RPMI7951 (cell line): ENCODE measurements at regions not wholly inside any gene's neighbourhood (a gene's known extent, or its start where the extent isn't known, plus 50 kb on each side); places are given as distances from the start of the nearest gene placed in this dataset.

ENCODE experiments used
- DNase-seq: peaks from one replicate; pipeline ENCODE4 v3.0.0-alpha.2; 2012; ENCODE audit warnings: low read depth

DNA sequence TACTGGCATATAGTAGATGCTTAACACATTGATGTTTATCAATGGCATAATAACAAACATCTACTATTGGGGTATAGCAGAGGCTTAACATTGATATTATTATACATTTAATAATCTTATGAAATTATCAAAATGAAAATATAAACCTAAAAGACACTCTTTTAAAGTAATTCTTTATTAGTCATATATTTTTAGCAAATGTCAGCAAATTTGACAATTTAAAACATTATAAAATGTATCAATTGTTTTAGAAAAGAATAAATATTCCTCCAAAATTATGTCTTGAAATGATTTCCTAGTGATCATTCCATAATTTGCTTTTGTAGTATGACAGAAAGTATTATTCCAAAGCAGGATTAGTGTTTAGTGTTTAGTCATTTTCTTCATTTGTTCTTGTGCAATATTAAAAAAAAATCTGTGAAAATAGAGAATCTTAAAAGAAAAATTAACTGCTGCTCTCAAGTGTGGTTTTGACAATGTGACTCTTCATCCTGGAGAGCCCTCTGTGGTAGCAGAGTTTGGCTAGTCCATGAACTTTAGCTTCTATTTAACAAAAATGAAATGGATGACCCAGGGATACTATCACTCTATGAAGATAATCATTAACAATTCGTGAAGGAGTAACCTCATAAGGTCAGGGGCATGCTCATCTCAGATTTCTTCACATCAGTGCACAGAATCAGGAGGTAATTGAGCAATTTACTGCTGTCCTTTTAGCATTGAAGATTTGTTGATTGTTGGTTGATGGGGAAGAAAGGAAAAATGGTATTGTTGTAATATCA, 1018.5 kb downstream of the LRFN5 start:
- no peak for DNase-seq

DNA sequence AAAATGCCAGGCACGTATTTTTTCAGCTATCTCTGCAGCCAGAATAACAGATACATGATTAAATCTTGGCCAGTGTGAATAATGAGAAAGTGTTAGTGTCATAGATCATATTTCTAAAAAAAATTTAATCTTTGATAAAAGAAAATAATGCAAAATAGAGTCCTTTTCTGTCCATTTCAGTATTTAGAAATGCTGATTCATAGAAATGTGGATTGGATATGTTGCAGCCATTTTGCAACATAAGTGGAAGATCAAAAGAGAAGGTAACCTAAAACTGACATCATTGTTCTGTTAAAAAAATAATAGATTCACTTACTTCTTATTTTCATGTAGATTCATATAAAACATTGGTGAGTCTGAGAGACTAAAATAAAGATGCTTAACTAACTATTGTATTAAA, 1010.3 kb downstream of the LRFN5 start:
- DNase-seq: no peak

DNA sequence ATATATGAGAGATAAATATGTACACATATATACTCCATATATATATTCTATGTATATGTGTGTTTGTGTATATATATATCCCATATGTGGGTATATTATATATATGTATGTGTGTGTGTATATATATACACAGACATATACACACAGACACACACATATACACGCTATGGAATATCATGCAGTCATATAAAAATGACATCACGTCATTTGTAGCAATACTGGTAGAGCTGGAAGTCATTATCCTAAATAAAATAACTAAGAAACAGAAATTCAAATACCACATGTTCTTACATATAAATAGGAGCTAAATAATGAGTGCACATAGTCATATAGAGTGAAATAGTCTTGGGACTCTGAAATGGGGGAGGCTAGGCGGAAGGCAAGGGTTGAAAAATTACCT, 1000.2 kb downstream of the LRFN5 start:
- no peak for DNase-seq

DNA sequence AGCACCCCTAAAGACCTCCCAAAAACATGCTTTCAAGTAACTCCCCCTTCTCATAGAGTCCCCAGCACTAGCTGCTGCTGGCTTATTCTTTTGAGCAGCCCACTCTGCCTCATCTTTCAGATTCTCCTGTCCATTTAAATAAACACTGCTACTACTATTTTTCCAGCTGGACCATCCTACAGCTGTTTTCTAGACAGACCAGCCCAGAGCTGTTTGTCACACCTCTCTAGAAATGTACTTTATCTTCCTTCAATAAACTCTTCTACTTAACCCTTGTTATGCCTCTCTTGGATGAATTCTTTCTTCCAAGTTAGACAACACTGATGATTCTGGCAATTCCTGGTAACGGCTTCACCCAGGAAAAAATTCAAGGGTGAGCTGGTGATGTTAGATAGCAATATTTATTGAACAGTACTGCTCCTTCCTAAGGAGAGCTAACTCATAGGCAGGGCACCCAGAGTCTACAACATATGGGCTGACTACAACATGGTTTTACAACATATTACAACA, 995.7 kb downstream of the LRFN5 start:
- no peak for DNase-seq

DNA sequence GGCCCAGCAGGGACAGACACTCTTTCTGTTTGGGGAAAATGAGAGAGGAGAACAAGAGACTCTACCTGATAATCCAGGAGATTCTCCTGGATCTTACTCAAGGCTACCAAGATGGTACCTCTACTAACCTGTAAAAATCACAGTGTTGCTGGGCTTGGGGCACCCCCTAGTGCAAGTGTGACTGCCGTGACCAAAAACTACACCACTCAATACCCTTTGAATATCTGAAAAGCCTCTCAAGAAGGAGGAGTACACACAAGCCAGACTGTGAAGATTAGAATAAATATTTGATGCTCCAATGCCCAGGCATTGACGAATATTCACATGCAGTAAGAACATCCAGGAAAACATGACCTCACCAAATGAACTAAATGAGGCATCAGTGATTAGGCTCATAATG, 965.4 kb downstream of the LRFN5 start:
- DNase-seq: no peak

DNA sequence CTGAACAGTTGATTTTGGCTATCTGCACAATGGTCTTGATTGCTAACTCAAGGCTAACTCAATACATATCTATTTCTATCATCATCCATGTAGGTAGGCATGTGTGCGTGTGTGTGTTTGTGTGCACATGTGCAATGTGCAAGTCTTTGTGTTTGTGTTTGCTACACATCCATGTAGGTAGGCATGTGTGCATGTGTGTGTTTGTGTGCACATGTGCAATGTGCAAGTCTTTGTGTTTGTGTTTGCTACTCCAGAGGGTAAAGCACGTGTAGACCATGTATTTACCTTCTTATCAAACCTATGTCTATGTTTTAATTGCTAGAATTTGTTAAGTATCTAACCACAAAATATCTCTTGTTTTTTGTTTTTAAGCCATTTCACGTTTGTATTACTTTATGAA, 962.6 kb downstream of the LRFN5 start:
- DNase-seq: no peak

DNA sequence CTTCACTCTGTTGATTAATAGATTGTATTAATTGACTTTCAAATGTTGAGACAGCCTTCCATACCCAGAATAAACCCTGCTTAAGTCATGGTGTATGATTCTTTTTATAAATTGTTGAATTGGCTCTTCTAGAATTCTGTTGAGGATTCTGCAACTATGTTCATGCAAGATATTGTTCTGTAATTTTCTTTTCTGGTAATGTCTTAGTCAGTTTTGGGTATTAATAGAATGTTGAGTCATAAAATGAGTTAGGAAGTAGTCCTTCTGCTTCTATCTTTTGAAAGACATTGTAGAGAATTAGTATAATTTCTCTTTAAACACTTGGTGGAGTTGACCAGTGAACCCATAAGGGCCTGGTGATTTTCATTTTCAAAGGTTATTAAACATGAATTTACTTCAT, 958.9 kb downstream of the LRFN5 start:
- no peak for DNase-seq

DNA sequence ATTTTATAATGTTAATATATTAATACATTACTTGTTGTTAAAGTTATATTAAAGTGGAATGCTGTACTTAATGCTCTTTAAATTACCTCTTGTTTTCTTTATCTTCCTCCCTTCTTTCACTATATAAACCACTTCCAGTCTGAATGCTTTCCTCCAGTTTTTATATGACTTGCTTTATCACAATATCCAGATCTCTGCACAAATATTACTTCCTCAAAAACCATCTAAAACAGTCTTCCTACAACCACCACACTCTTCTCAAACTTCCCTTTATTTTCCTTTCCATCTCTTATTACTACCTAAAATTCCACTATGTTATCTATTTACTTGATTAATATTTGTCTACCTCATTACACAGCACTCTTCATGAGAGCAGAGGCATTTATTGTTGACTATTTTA, 956.6 kb downstream of the LRFN5 start:
- no peak for DNase-seq

DNA sequence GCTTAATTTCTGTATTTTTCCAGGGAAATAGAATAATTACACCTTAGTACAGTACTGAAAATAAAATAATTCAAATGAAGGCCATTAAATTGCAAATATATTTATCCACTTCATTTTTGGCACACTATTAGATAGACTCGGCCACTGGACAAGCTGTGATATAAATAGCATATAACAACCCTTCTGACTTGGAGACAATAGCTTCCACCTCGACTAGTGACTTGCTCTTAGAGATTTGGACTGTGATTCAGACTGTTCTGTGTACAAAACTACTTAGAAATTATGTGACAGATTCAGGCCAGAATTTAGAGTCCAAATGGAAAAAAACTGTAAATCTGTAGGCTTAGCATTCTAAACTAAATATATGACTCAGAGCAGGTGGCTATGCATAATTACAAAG, 949.9 kb downstream of the LRFN5 start:
- no peak for DNase-seq

DNA sequence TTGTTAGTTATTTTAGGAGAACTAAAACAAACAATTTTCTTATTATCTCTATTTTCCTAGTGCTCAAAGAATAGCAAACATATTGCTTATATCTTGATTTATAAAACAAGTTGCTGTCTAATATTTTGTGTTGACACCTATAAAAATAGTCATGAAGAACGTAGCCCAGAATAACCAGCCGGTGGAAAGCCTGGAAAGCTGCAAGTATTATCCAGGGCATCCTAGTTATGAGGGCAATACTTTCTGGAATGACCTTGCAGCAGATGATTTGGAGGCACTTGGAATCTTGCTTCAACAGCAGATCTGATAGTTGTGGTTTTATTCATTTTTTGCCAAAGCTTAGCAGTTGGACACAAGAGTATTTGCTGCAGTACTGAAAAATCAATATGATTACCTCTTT, 948.7 kb downstream of the LRFN5 start:
- DNase-seq: no peak

DNA sequence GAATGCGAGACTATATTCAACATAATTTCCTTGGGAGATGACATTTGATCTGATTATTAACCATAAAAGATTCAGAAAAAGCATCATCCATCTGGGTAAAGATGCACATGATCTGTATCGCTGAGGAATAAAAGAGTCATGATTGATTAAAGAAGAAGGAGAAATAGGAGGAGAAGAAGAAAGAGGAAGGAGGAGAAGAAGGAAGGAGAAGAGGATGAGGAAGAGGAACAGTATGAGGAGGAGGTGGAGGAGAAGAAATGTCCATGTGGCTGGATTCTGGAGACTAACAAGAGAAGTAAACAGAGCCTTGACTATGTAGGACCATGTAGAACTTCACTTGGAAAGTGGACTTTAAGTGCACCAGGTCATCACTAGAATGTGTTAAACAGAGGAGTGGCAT, 947.4 kb downstream of the LRFN5 start:
- no peak for DNase-seq

DNA sequence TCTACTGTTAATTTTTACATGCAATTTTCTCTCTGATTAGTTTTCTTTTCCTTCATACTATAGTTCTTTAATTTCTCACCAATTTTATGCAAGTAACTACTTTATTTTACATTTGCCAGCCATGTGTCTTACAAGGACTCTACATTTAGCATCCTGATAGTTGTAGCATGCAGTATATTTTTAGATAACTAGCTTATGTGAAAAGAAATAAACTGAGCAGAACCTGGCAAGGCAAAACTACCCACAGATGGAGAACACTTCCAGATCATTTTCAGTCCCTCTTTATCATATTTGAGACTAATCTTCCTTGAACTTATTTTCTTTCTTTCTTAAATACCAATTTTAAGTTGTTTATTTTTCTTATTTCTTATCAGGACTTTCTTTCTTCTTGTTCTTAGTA, 943.6 kb downstream of the LRFN5 start:
- DNase-seq: no peak

DNA sequence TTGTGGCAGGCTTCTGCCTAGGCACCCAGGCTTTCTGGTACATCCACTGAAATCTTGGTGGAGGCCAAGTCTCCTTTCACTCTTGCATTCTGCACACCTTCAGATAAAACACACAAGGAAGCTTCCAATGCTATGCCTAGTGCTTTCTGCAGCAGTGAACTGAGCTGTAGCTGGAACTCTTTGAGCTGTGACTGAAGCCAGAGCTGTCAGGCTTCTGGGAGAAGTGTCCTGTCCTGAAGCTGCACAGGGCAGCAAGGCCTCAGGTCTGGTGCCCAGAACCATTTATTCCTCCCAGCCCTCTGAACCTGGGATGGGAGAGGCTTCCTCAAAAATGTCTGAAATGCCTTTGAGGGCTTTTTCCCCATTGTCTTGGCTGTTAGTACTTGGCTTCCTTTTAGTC, 941.7 kb downstream of the LRFN5 start:
- DNase-seq: no peak

DNA sequence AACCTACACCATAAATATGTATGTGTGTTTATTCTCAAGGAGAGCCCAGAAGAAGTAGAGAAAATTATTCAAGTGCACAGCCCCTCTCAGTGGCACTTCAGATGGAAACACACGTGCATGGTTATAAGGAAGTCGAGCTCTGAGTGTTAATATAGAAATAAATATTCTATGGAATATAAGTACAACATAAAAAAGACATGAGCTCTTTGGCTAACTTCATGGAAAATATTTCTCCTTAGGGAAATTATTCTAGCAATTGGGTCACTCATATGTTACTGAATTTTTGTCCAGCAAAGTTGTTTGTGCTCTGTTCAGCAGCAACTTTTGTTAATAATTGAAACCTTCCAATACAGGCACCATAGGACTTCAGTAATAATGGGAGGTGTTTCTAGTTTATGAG, 939.0 kb downstream of the LRFN5 start:
- DNase-seq: no peak

DNA sequence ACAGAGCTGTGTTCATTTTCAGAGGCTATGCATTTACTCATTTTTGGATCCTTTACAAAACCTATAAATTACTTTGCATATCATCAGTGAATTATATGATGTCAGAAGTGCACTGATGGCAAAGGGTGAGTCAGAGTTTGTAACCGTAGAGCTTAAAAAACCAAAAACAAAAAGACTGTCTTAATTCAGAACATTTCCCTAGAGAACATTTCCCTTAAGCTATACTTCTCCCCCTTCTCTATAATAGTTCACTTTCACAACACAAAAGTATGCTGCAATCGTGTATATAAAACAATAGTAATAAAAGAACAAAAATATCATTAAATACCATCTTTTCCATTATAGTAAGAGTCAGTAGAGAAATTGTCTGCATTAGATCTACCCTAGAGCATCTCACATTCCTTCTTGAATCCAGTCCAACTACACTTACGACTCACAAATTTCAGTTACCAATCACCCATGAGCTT, 934.9 kb downstream of the LRFN5 start:
- no peak for DNase-seq

DNA sequence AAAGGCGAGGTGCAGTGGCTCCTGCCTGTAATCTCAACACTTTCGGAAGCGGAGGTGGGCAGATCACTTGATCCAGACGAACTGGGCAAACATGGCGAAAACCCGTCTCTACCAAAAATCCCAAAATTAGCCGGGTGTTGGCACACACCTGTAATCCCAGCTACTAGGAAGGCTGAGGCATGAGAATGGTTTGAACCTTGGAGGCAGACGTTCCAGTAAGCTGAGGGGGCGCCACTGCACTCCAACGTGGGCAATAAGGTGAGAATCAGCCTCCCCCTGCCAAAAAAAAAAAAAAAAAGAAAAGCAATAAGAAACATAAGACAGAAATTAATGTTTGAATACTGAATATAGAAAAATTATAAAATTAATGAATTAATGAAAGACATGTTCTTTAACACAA, 928.7 kb downstream of the LRFN5 start:
- DNase-seq: no peak

DNA sequence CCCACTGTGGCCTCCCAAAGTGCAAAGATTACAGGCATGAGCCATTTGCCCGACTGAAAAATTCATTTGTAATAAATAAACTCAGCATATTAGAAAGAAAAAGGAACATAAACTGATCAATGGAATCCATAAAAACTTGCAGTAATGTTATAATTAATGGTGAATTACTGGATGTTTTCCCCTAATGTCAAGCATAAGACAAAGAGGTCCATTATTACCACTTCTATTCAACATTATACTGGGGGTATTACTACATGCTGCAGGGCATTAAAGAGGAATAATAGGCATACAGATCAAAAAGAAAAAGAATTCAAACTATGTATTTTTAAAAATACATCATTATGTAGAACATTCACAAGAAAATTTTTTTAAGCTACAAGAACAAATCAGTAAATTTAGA, 926.8 kb downstream of the LRFN5 start:
- DNase-seq: no peak

DNA sequence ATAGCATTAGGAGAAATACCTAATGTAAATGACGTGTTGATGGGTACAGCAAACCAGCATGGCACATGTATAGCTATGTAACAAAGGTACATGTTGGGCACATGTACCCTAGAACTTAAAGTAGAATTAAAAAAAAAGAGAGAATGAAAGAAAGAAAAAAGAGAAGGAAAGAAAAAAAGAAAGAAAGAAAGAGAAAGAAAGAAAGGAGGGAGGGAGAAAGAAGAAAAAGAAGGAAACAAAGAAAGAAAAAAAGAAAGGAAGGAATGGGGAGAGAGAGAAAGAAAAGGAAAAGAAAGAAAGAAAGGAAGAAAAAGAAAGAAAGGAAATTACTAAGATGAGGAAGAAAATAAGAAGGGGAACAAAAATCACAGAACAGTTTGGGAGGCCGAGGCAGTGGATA, 925.5 kb downstream of the LRFN5 start:
- no peak for DNase-seq

DNA sequence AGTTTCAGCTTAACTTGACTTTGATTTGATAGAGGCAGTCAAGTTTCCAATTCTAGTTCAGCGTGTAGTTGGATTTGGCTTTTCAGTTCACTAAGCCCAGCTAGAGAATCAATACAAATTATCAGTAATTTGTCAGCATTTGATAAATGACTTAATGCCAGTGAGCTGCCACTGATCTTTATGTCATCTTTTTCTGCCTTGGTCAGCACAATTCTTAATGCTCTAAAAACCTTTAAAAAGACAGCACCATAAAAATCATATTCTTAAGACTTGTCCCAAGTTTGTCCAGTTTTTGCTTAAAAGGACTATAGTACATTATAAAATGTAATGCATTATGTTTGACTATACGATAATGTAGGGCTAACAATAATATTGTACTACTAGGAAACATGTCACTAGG, 920.5 kb downstream of the LRFN5 start:
- DNase-seq: no peak

DNA sequence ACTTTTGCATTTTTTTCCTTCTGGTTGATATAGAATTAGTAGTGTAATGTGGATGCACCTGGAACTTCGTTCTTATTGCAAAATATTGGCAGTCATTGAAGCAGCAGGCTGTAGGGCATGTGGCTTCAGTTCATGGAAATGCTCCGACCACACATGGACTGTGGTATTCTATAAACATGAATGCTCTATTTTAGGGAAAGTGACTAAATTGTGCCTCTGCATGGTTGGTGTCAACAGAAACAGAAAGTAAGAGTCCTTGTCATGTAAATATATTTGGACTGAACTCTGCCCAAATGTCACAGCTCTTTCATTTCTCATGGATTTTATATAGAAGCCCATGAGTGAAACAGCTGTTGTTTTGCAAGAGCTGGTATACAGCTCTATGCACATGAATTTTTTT, 917.0 kb downstream of the LRFN5 start:
- no peak for DNase-seq

DNA sequence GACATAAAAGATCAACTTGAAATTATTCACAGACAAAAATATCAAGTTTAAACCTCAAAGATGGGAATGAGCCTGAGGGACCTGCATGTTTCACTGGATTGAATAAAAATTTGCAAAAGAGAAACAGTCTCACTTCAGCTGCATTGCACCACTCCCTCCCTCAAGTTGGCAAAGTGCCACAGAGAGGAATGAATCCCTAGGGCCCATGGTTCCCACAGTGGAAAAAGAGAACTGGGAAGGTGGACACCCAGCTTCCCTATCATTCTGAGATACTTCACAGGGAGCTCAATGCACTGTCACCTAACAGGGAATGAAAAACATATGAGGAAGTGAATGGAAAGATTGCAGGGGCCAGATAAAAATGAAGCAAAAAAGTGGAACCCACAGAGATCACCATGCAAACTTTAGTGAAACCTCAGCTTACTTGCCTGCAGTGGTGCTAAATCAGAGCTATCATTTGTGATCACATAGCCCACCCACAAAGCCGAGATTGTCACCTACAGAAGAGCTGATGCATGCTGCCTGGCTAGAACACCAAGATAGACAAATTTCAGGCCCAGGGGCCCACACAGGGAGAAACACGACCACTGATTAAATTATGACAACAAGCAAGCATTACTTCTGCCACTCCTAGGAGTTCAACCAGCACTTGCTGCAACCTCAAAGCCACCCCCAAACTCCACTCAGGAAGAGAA, 911.3 kb downstream of the LRFN5 start:
- no peak for DNase-seq

DNA sequence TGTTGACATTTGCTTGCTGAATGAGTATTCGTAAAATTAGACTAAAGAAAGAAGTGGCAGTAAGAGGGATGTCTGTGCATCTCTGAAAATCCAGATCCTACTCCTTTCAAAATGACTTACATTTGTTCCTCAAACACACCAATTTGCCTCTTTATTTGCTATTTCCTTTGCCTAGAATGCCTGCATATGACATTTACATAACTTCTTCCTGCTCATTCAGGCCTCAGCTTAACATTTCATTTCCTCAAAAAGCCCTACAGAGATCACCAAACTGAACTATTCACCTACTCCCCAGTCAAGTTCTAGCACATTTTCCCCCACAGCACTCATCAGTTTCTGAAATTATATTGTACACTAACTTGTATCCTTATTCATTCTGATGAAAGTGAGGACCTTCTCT, 907.2 kb downstream of the LRFN5 start:
- no peak for DNase-seq

DNA sequence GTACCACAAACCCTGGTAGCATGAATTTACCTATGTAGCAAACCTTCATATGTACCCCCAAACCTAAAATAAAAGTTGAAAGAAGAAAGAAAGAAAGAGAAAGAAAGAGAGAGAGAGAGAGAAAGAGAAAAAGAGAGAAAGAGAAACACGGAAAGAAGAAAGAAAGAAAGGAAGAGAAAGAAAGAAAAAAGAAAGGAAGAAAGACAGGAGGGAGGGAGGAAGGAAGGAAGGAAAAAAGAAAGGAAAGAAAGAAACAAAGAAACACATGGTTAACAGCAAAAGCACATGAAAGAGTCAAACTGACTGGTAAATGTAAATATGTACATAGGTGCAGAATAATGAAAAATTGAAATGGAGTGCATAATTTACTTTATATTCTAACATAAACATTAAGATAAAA, 903.4 kb downstream of the LRFN5 start:
- DNase-seq: no peak
